ENCODE measurements at regions not wholly inside any gene's neighbourhood (a gene's known extent, or its start where the extent isn't known, plus 50 kb on each side); places are given as distances from the start of the nearest gene placed in this dataset.

GRCh38 chr17:73875346-73875745, 231.1 kb upstream of the SDK2 start:
- TF ChIP-seq CTCF (IDR thresholded peaks at IDR 0.05), result no peak
- TF ChIP-seq POLR2A (IDR thresholded peaks at IDR 0.05), result no peak

Data from prostate gland (tissue), 2 donors.